ENCODE measurements at regions not wholly inside any gene's neighbourhood (a gene's known extent, or its start where the extent isn't known, plus 50 kb on each side); places are given as distances from the start of the nearest gene placed in this dataset.

DNA sequence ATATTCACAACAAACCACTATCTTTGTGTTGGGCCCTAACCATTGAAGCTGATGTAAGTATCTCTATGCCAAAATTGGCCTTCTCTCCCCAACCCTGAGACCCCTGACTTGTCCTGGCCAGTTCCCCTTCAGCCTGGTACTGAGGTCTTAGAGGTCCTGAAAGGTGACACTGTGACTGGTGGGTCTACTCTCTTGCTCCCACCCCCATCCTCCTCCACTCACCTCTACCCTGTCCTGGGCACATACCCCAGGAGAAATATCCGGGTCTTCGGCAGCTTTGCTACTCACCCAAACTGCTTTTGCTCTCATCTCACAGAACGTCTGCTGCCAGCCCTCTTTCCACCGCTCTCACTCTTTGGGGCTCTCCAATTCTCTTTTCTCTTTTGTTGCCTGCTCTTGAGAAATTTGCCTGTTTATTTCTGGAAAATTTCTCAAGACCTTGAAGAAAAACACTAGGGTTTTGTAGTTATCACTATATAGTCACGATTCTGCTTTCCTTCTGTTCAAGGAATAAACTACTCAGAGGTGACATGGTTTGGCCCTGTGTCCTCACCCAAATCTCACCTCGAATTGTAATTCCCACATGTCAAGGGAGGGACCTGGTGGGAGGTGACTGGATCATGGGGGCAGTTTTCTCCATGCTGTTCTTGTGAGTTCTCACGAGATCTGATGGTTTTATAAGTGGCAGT, 133.8 kb upstream of the PKDCC start:
- Mint-ChIP-seq H3K36me3 (ENCODE audit: low read depth, unreplicated experiment) (peaks cover 3% of the 10 kb centered on the region), H3K4me3 (ENCODE audit: unreplicated experiment) (no peak overlapping the region), H3K27ac (ENCODE audit: unreplicated experiment) (no peak overlapping the region), H3K9me3 (ENCODE audit: unreplicated experiment) (peaks cover 20% of the 10 kb centered on the region), H3K27me3 (ENCODE audit: low read depth, unreplicated experiment) (no peaks in the 10 kb centered on the region), H3K4me1 (ENCODE audit: low read depth, unreplicated experiment) (peaks cover 7% of the 10 kb centered on the region)
- no peaks in the 10 kb centered on the region for H3K27me3 ChIP-seq (ENCODE audit: insufficient read depth, low read length)
- no peak overlapping the region for H3K27ac ChIP-seq (ENCODE audit: low read depth, low read length)
- H3K4me1 ChIP-seq (ENCODE audit: insufficient read depth, low read length) = peaks cover 4% of the 10 kb centered on the region
- TF ChIP-seq EZH2 (IDR thresholded peaks at IDR 0.05; ENCODE audit: insufficient read depth, low read length) = no peak
- TF ChIP-seq, protein P1, sequence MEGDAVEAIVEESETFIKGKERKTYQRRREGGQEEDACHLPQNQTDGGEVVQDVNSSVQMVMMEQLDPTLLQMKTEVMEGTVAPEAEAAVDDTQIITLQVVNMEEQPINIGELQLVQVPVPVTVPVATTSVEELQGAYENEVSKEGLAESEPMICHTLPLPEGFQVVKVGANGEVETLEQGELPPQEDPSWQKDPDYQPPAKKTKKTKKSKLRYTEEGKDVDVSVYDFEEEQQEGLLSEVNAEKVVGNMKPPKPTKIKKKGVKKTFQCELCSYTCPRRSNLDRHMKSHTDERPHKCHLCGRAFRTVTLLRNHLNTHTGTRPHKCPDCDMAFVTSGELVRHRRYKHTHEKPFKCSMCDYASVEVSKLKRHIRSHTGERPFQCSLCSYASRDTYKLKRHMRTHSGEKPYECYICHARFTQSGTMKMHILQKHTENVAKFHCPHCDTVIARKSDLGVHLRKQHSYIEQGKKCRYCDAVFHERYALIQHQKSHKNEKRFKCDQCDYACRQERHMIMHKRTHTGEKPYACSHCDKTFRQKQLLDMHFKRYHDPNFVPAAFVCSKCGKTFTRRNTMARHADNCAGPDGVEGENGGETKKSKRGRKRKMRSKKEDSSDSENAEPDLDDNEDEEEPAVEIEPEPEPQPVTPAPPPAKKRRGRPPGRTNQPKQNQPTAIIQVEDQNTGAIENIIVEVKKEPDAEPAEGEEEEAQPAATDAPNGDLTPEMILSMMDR (IDR thresholded peaks at IDR 0.05; ENCODE audit: insufficient read depth, low read depth, low read length) = no peak
- no peak overlapping the region for H3K4me2 ChIP-seq (ENCODE audit: low read length)
- FAIRE-seq (no peak), DNase-seq (ENCODE audit: low read depth) (no peak)
- H3K9ac ChIP-seq (ENCODE audit: low read length) = no peak overlapping the region
- no peaks in the 10 kb centered on the region for H3K9me3 ChIP-seq (ENCODE audit: insufficient read depth, low read depth, low read length)
- no peaks in the 10 kb centered on the region for H4K20me1 ChIP-seq (ENCODE audit: insufficient read depth, low read length)
- no peak overlapping the region for H2AFZ ChIP-seq (ENCODE audit: low read depth, low read length)
- H3K79me2 ChIP-seq (ENCODE audit: insufficient read depth, low read length) = no peaks in the 10 kb centered on the region
- H3K36me3 ChIP-seq (ENCODE audit: insufficient read depth, low read length) = no peaks in the 10 kb centered on the region
- no peak overlapping the region for H3K4me3 ChIP-seq (ENCODE audit: insufficient read depth, low read depth, low read length)

DNA sequence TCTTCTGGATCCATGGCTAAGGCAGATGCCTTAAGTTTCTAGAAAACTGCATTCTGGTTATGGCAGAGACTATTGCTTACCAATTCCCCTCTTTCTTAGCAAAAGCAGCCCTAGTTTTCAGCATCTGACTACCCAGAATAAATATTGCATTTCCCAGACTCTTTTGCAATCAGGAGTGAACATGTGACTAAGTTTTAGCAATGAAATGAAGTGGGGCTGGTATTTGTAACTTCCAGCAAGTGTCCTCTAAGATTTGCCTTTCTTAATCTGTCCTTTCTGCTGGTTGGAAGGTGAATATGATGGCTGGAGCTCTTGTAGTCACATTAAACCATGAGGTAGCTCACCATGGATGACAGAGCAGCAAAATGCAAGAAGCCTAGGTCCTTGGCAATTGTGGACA, 132.9 kb upstream of the PKDCC start:
- H3K9me3 ChIP-seq (ENCODE audit: insufficient read depth, low read depth, low read length) = no peaks in the 10 kb centered on the region
- H3K4me3 Mint-ChIP-seq (ENCODE audit: unreplicated experiment) = no peak overlapping the region
- no peak for DNase-seq (ENCODE audit: low read depth)

DNA sequence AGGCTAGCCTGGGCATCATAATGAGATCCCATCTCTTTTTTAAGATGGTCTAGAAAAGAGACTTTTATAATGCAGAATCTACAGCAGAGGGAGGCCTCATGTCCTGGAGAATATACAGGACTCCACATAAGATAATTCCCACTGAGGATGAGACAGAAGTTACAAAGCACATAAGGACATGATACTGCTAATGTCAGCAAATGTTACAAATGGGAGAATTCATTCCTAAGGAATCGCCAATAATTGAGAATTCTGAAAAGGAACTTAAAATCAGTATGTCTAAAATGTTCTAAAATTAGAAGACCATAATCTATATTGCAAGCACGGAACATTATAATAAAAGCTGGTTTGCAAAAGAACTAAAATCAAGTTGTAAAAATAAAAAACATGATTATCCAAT, 131.6 kb upstream of the PKDCC start:
- no peaks in the 10 kb centered on the region for H3K9me3 ChIP-seq (ENCODE audit: insufficient read depth, low read depth, low read length)
- DNase-seq (ENCODE audit: low read depth) (no peak), FAIRE-seq (no peak)
- no peak overlapping the region for H3K4me3 ChIP-seq (ENCODE audit: insufficient read depth, low read depth, low read length)
- Mint-ChIP-seq H3K4me1 (ENCODE audit: low read depth, unreplicated experiment) (peaks cover 3% of the 10 kb centered on the region), H3K36me3 (ENCODE audit: low read depth, unreplicated experiment) (peaks cover 3% of the 10 kb centered on the region), H3K4me3 (ENCODE audit: unreplicated experiment) (no peak overlapping the region), H3K27ac (ENCODE audit: unreplicated experiment) (no peak overlapping the region), H3K9me3 (ENCODE audit: unreplicated experiment) (peaks cover 20% of the 10 kb centered on the region), H3K27me3 (ENCODE audit: low read depth, unreplicated experiment) (no peaks in the 10 kb centered on the region)
- TF ChIP-seq, protein P1 (IDR thresholded peaks at IDR 0.05; ENCODE audit: insufficient read depth, low read depth, low read length) = no peak
- TF ChIP-seq EZH2 (IDR thresholded peaks at IDR 0.05; ENCODE audit: insufficient read depth, low read length) = no peak
- no peaks in the 10 kb centered on the region for H3K27me3 ChIP-seq (ENCODE audit: insufficient read depth, low read length)
- H3K4me1 ChIP-seq (ENCODE audit: insufficient read depth, low read length) = no peaks in the 10 kb centered on the region
- no peak overlapping the region for H3K4me2 ChIP-seq (ENCODE audit: low read length)
- H3K79me2 ChIP-seq (ENCODE audit: insufficient read depth, low read length) = no peaks in the 10 kb centered on the region
- no peak overlapping the region for H3K27ac ChIP-seq (ENCODE audit: low read depth, low read length)
- H2AFZ ChIP-seq (ENCODE audit: low read depth, low read length) = no peak overlapping the region
- H3K36me3 ChIP-seq (ENCODE audit: insufficient read depth, low read length) = no peaks in the 10 kb centered on the region
- no peaks in the 10 kb centered on the region for H4K20me1 ChIP-seq (ENCODE audit: insufficient read depth, low read length)
- H3K9ac ChIP-seq (ENCODE audit: low read length) = no peak overlapping the region

More for the DNA sequence above, 132.9 kb upstream of the PKDCC start:
- Mint-ChIP-seq H3K27me3 (ENCODE audit: low read depth, unreplicated experiment) (no peaks in the 10 kb centered on the region), H3K36me3 (ENCODE audit: low read depth, unreplicated experiment) (peaks cover 3% of the 10 kb centered on the region), H3K4me1 (ENCODE audit: low read depth, unreplicated experiment) (peaks cover under 1% of the 10 kb centered on the region), H3K9me3 (ENCODE audit: unreplicated experiment) (peaks cover 20% of the 10 kb centered on the region), H3K27ac (ENCODE audit: unreplicated experiment) (no peak overlapping the region)
- H3K27ac ChIP-seq (ENCODE audit: low read depth, low read length) = no peak overlapping the region
- no peaks in the 10 kb centered on the region for H3K36me3 ChIP-seq (ENCODE audit: insufficient read depth, low read length)
- H3K27me3 ChIP-seq (ENCODE audit: insufficient read depth, low read length) = no peaks in the 10 kb centered on the region
- no peak overlapping the region for H3K4me2 ChIP-seq (ENCODE audit: low read length)
- H3K4me3 ChIP-seq (ENCODE audit: insufficient read depth, low read depth, low read length) = no peak overlapping the region
- H3K79me2 ChIP-seq (ENCODE audit: insufficient read depth, low read length) = no peaks in the 10 kb centered on the region
- no peak overlapping the region for H2AFZ ChIP-seq (ENCODE audit: low read depth, low read length)
- FAIRE-seq = no peak
- no peaks in the 10 kb centered on the region for H4K20me1 ChIP-seq (ENCODE audit: insufficient read depth, low read length)
- no peak overlapping the region for H3K9ac ChIP-seq (ENCODE audit: low read length)
- TF ChIP-seq, protein P1 (IDR thresholded peaks at IDR 0.05; ENCODE audit: insufficient read depth, low read depth, low read length) = no peak
- TF ChIP-seq EZH2 (IDR thresholded peaks at IDR 0.05; ENCODE audit: insufficient read depth, low read length) = no peak
- H3K4me1 ChIP-seq (ENCODE audit: insufficient read depth, low read length) = no peaks in the 10 kb centered on the region

Measured in astrocyte (in vitro differentiated cells and primary cell).